ENCODE measurements at regions not wholly inside any gene's neighbourhood (a gene's known extent, or its start where the extent isn't known, plus 50 kb on each side); places are given as distances from the start of the nearest gene placed in this dataset.

GRCh38 chr3:116618138-116618537 lies 91.4 kb upstream of the TUSC7 start:
- TF ChIP-seq TCF12 (IDR thresholded peaks at IDR 0.05; ENCODE audit: low read depth, low read length) (no peak), POLR2AphosphoS5 (IDR thresholded peaks at IDR 0.05; ENCODE audit: low read depth, low read length) (no peak), GABPA (IDR thresholded peaks at IDR 0.05; ENCODE audit: borderline replicate concordance, insufficient read depth, low read length) (no peak), CTCF (IDR thresholded peaks at IDR 0.05; ENCODE audit: control extremely low read depth in 1 of 3, insufficient read depth in 1 of 3, low read depth in 1 of 3, low read length in 3 of 3) (no peak), TBP (IDR thresholded peaks at IDR 0.05; ENCODE audit: low read depth, low read length) (no peak), RXRA (IDR thresholded peaks at IDR 0.05; ENCODE audit: insufficient read depth, low read depth, low read length) (no peak), EZH2 (IDR thresholded peaks at IDR 0.05; ENCODE audit: low read depth, low read length, severe bottlenecking) (no peak), CEBPB (IDR thresholded peaks at IDR 0.05; ENCODE audit: low read depth, low read length) (no peak), ATF3 (IDR thresholded peaks at IDR 0.05; ENCODE audit: insufficient read depth, low read depth, low read length) (no peak), RFX5 (IDR thresholded peaks at IDR 0.05; ENCODE audit: borderline replicate concordance, low read depth, low read length) (no peak), SRF (IDR thresholded peaks at IDR 0.05; ENCODE audit: low read depth, low read length) (no peak), POLR2A (IDR thresholded peaks at IDR 0.05; ENCODE audit: control extremely low read depth in 1 of 2, low read depth in 2 of 2, low read length in 2 of 2) (no peak), NANOG (IDR thresholded peaks at IDR 0.05; ENCODE audit: insufficient read depth, low read depth, low read length, poor library complexity, severe bottlenecking) (no peak), USF2 (IDR thresholded peaks at IDR 0.05; ENCODE audit: low read length) (no peak)

Data from H1 (cell line).